ENCODE measurements at regions not wholly inside any gene's neighbourhood (a gene's known extent, or its start where the extent isn't known, plus 50 kb on each side); places are given as distances from the start of the nearest gene placed in this dataset.

DNA sequence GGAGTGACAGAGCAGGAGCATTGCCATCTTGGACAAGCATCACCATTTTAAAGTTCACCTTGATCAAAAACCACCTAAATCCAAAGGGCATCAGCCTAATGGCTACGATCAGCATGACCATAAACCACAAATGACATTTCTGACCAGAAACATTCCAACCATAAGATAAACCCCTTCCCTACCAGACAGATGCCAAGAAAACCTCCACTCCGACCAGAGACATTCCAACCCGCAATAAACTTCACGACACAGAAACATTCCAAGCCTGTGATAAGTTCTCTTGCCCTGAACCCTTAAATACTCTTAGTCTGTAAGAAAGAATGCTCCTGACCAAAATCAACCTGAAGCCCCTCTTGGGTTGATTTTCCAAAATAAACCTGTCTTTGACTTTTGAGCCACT is 606.9 kb downstream of the POM121L12 start:
- TF ChIP-seq, protein P1, sequence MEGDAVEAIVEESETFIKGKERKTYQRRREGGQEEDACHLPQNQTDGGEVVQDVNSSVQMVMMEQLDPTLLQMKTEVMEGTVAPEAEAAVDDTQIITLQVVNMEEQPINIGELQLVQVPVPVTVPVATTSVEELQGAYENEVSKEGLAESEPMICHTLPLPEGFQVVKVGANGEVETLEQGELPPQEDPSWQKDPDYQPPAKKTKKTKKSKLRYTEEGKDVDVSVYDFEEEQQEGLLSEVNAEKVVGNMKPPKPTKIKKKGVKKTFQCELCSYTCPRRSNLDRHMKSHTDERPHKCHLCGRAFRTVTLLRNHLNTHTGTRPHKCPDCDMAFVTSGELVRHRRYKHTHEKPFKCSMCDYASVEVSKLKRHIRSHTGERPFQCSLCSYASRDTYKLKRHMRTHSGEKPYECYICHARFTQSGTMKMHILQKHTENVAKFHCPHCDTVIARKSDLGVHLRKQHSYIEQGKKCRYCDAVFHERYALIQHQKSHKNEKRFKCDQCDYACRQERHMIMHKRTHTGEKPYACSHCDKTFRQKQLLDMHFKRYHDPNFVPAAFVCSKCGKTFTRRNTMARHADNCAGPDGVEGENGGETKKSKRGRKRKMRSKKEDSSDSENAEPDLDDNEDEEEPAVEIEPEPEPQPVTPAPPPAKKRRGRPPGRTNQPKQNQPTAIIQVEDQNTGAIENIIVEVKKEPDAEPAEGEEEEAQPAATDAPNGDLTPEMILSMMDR (IDR thresholded peaks at IDR 0.05): no peak
- TF ChIP-seq POLR2A (IDR thresholded peaks at IDR 0.05): no peak
